ENCODE measurements at regions not wholly inside any gene's neighbourhood (a gene's known extent, or its start where the extent isn't known, plus 50 kb on each side); places are given as distances from the start of the nearest gene placed in this dataset.

DNA sequence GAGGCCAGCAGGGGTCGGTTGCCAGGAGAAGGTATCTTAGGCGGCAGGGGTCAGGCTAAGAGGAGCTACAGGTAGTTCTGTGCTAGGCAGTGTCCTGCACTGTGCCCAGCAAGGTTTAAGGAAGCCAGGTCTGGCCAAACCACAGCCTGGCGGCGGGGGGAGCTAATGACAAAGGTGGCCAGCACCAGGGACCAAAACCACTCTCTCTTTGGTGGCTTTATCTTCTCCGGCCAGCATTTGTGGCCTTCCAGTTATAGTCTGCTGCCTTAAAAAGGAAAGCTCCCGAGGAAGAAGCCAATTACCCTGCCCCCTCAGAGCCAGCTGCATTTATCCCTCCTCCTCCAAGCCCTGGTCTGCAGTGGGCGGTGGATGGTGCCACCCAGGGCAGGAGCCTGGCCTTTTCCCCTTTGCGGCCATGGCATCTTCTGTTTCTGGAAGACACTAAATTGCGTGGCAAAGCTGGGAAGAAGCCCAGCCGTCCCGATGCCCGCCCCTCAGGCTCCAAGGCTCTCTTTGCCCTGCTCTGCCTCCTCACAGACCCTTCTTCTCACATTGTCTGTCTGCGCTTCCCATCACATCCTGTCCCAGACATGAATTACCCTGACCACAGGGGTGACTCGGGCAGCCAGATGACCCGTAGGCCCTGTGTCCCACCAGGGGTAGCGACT, 94.6 kb downstream of the EN1 start:
- TF ChIP-seq, protein P1, sequence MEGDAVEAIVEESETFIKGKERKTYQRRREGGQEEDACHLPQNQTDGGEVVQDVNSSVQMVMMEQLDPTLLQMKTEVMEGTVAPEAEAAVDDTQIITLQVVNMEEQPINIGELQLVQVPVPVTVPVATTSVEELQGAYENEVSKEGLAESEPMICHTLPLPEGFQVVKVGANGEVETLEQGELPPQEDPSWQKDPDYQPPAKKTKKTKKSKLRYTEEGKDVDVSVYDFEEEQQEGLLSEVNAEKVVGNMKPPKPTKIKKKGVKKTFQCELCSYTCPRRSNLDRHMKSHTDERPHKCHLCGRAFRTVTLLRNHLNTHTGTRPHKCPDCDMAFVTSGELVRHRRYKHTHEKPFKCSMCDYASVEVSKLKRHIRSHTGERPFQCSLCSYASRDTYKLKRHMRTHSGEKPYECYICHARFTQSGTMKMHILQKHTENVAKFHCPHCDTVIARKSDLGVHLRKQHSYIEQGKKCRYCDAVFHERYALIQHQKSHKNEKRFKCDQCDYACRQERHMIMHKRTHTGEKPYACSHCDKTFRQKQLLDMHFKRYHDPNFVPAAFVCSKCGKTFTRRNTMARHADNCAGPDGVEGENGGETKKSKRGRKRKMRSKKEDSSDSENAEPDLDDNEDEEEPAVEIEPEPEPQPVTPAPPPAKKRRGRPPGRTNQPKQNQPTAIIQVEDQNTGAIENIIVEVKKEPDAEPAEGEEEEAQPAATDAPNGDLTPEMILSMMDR (conservative IDR thresholded peaks at IDR 0.05; ENCODE audit: low read depth, low read length): no peak
- TF ChIP-seq EZH2 (IDR thresholded peaks at IDR 0.05; ENCODE audit: borderline replicate concordance, low read depth, low read length, poor library complexity, severe bottlenecking): no peak

Data from A673 (cell line).